B cell (primary cell): ENCODE measurements at regions not wholly inside any gene's neighbourhood (a gene's known extent, or its start where the extent isn't known, plus 50 kb on each side); places are given as distances from the start of the nearest gene placed in this dataset.

ENCODE experiments used
- ATAC-seq: fragments of 200-7000 bp; cut with Tn5 transposase; one replicate; pipeline ENCODE4 v1.10.0; 2021; ENCODE audit warnings: low read depth, mild to moderate bottlenecking, moderate number of reproducible peaks, moderate library complexity
- CTCF ChIA-PET: fragments of 350-600 bp; sonication (Branson Sonifier 250); formaldehyde crosslinking; loops from one replicate; lab custom pipeline; 2021; ENCODE audit warnings: antibody characterized with exemption, inconsistent platforms; lab: Charles Lee
- POLR2A ChIA-PET: fragments of 350-600 bp; sonication (Branson Sonifier 250); formaldehyde crosslinking; loops from one replicate; lab custom pipeline; 2021; ENCODE audit warnings: antibody characterized with exemption; lab: Charles Lee
- DNase-seq: peaks from one replicate; pipeline ENCODE4 v3.0.0; 2013
- H2AFZ ChIP-seq: 2 replicates; pipeline ENCODE4 v1.6.1; 2012; ENCODE audit warnings: mild to moderate bottlenecking, low read depth, low read length; ENCODE audit not compliant: insufficient read depth, poor library complexity, severe bottlenecking
- H3K27ac ChIP-seq, 2 donors: 1 replicate in 1 of 2; 2 replicates in 1 of 2; pipeline ENCODE4 v1.5.1; 2012 to 2013; ENCODE audit warnings: low read length in 2 of 2, mild to moderate bottlenecking in 2 of 2, moderate library complexity in 1 of 2
- H3K27me3 ChIP-seq, 4 experiments: fragments of 200-600 bp in 1 of 4; sonication (generic) in 1 of 4; replicated peaks in 1 of 4; 1 replicate in 2 of 4; 2 replicates in 2 of 4; pipeline versions ENCODE4 v1.6.1 to v1.7.0; 2013 to 2016; ENCODE audit warnings: low read length in 3 of 4, mild to moderate bottlenecking in 2 of 4, mixed read lengths in 1 of 4, moderate library complexity in 1 of 4; ENCODE audit not compliant: insufficient read depth in 4 of 4, control insufficient read depth in 3 of 4; ENCODE audit errors: control extremely low read depth in 1 of 4
- H3K36me3 ChIP-seq, 2 experiments: replicated peaks in 1 of 2; 1 replicate in 1 of 2; 2 replicates in 1 of 2; pipeline versions ENCODE4 v1.6.1 to v1.7.1; 2013; ENCODE audit warnings: low read length in 1 of 2; ENCODE audit not compliant: insufficient read depth in 2 of 2, control insufficient read depth in 1 of 2; ENCODE audit errors: control extremely low read depth in 1 of 2, extremely low read depth in 1 of 2
- H3K4me1 ChIP-seq, 2 donors: fragments of 200-600 bp in 1 of 2; sonication (generic) in 1 of 2; 1 replicate in 1 of 2; 2 replicates in 1 of 2; pipeline versions ENCODE4 v1.5.1 to v1.6.1; 2013 to 2017; ENCODE audit warnings: low read length in 2 of 2; ENCODE audit not compliant: control insufficient read depth in 2 of 2, insufficient read depth in 2 of 2
- H3K4me2 ChIP-seq: replicated peaks from 2 replicates; pipeline ENCODE3; 2012; ENCODE audit warnings: mild to moderate bottlenecking, low read depth, low read length; ENCODE audit not compliant: poor library complexity, severe bottlenecking
- H3K4me3 ChIP-seq, 5 experiments: fragments of 200-600 bp in 1 of 5; sonication (generic) in 1 of 5; 1 replicate in 3 of 5; 2 replicates in 2 of 5; pipeline versions ENCODE4 v1.5.1 to v1.7.0; 2011 to 2016; ENCODE audit warnings: low read length in 4 of 5, mild to moderate bottlenecking in 4 of 5, low read depth in 2 of 5, control low read depth in 1 of 5, moderate library complexity in 1 of 5; ENCODE audit not compliant: insufficient read depth in 1 of 5; ENCODE audit errors: control extremely low read depth in 1 of 5, extremely low read depth in 1 of 5
- H3K79me2 ChIP-seq: fragments of 200-600 bp; sonication (generic); one replicate; pipeline ENCODE4 v1.6.0; 2016; ENCODE audit warnings: low read length; ENCODE audit not compliant: control insufficient read depth, insufficient read depth
- H3K9ac ChIP-seq: fragments of 200-600 bp; sonication (generic); 2 replicates; pipeline ENCODE4 v1.6.1; 2017; ENCODE audit warnings: mild to moderate bottlenecking, low read length, moderate library complexity
- H3K9me3 ChIP-seq, 3 donors: one replicate each; pipeline versions ENCODE4 v1.6.1 to v1.7.1; 2013; ENCODE audit warnings: low read length in 2 of 3; ENCODE audit not compliant: control insufficient read depth in 2 of 3, insufficient read depth in 1 of 3; ENCODE audit errors: control extremely low read depth in 1 of 3
- H4K20me1 ChIP-seq: 2 replicates; pipeline ENCODE4 v1.6.0; 2012; ENCODE audit warnings: mild to moderate bottlenecking, low read length; ENCODE audit not compliant: insufficient read depth, control insufficient read depth, poor library complexity, severe bottlenecking
- H3K27ac Mint-ChIP-seq: one replicate; pipeline ENCODE4 v1.8.0; 2021; ENCODE audit warnings: mixed read lengths
- H3K27me3 Mint-ChIP-seq: one replicate; pipeline ENCODE4 v1.8.0; 2021; ENCODE audit warnings: mixed read lengths
- H3K4me1 Mint-ChIP-seq: one replicate; pipeline ENCODE4 v1.8.0; 2021; ENCODE audit warnings: mixed read lengths
- H3K4me3 Mint-ChIP-seq: one replicate; pipeline ENCODE4 v1.8.0; 2021; ENCODE audit warnings: mixed read lengths
- H3K9me3 Mint-ChIP-seq: one replicate; pipeline ENCODE4 v1.8.0; 2022; ENCODE audit warnings: mixed read lengths; ENCODE audit not compliant: insufficient read depth
- CTCF ChIP-seq: fragments of 200-600 bp; IDR thresholded peaks from one replicate; pipeline ENCODE4 v1.8.0; 2022; ENCODE audit warnings: antibody characterized with exemption, mild to moderate bottlenecking
- EZH2 ChIP-seq: IDR thresholded peaks from 2 replicates; pipeline ENCODE4 v1.6.1; 2012; ENCODE audit warnings: borderline replicate concordance, low read depth, mild to moderate bottlenecking, moderate library complexity, low read length; ENCODE audit not compliant: insufficient read depth, poor library complexity, severe bottlenecking
- WGBS: methylation state at CpG from one replicate; pipeline ENCODE4 v1.1.5; 2013; ENCODE audit warnings: missing lambda C conversion rate; ENCODE audit not compliant: insufficient coverage; 5-methylcytosine and 5-hydroxymethylcytosine counted together
- intact Hi-C: fragments of 100-400 bp; cut with micrococcal nuclease; formaldehyde crosslinking; loops from one replicate; pipeline ENCODE4 v1.10.0; 2022

GRCh38 chr13:39897636-39898035, 242.2 kb downstream of the COG6 start:
- ATAC-seq: no peak
- CTCF ChIA-PET: no interaction called here
- peaks cover 0 to 3% (median 0%) of the 10 kb centered on the region in 4 experiments for H3K27me3 ChIP-seq
- DNase-seq: no peak
- H3K79me2 ChIP-seq: no peaks in the 10 kb centered on the region
- Mint-ChIP-seq H3K27me3 (peaks cover 21% of the 10 kb centered on the region), H3K27ac (no peak overlapping the region), H3K4me3 (no peak overlapping the region), H3K4me1 (no peaks in the 10 kb centered on the region), H3K9me3 (no peaks in the 10 kb centered on the region)
- no peak overlapping the region for H3K9ac ChIP-seq
- H3K27ac ChIP-seq: no peak overlapping the region
- intact Hi-C loops: no loop called here
- no peaks in the 10 kb centered on the region for H3K9me3 ChIP-seq
- H3K36me3 ChIP-seq: no peaks in the 10 kb centered on the region
- H3K4me3 ChIP-seq: no peak overlapping the region
- no peak overlapping the region for H2AFZ ChIP-seq
- H3K4me1 ChIP-seq: no peaks in the 10 kb centered on the region
- TF ChIP-seq EZH2 (no peak), CTCF (no peak)
- H4K20me1 ChIP-seq: no peaks in the 10 kb centered on the region
- POLR2A ChIA-PET: no interaction called here
- 80% methylated on average over 2 of the region's 5 CpGs for WGBS
- H3K4me2 ChIP-seq: no peak overlapping the region

GRCh38 chr13:39900106-39900750, 244.8 kb downstream of the COG6 start:
- no peak overlapping the region for H3K9ac ChIP-seq
- WGBS: 81% methylated on average over 2 of the region's 4 CpGs
- no peaks in the 10 kb centered on the region for H3K9me3 ChIP-seq
- no peaks in the 10 kb centered on the region for H3K4me1 ChIP-seq
- no peak for ATAC-seq
- H2AFZ ChIP-seq: no peak overlapping the region
- H3K4me3 Mint-ChIP-seq: no peak overlapping the region
- POLR2A ChIA-PET: no interaction called here
- H3K9me3 Mint-ChIP-seq: no peaks in the 10 kb centered on the region
- no peaks in the 10 kb centered on the region for H3K79me2 ChIP-seq
- DNase-seq: no peak
- no peak overlapping the region for H3K27ac Mint-ChIP-seq
- TF ChIP-seq CTCF (no peak), EZH2 (no peak)
- no peaks in the 10 kb centered on the region for H3K4me1 Mint-ChIP-seq
- peaks cover 17% of the 10 kb centered on the region for H3K27me3 Mint-ChIP-seq
- no peak overlapping the region for H3K4me2 ChIP-seq
- no peaks in the 10 kb centered on the region for H3K36me3 ChIP-seq
- H4K20me1 ChIP-seq: no peaks in the 10 kb centered on the region
- peaks cover 0 to 3% (median 0%) of the 10 kb centered on the region in 4 experiments for H3K27me3 ChIP-seq
- H3K4me3 ChIP-seq: no peak overlapping the region
- CTCF ChIA-PET: no interaction called here
- H3K27ac ChIP-seq: no peak overlapping the region
- intact Hi-C loops: no loop called here
